AG04450 (cell line): ENCODE measurements at regions not wholly inside any gene's neighbourhood (a gene's known extent, or its start where the extent isn't known, plus 50 kb on each side); places are given as distances from the start of the nearest gene placed in this dataset.

ENCODE experiments used
- CTCF ChIA-PET: fragments of 300-600, 350-600 bp; formaldehyde crosslinking; extraction: SDS; loops from one replicate; lab custom pipeline; 2022; ENCODE audit warnings: antibody characterized with exemption, inconsistent platforms; lab: Charles Lee
- POLR2A ChIA-PET: fragments of 350-600 bp; formaldehyde crosslinking; extraction: SDS; loops from one replicate; lab custom pipeline; 2021; ENCODE audit warnings: antibody characterized with exemption, inconsistent platforms; lab: Yijun Ruan, JAX
- DNase-seq: peaks from one replicate; pipeline ENCODE4 v3.0.0-alpha.2; 2011; ENCODE audit warnings: low read depth, low spot score
- H3K27ac ChIP-seq: one replicate; pipeline ENCODE4 v1.5.1; 2012; ENCODE audit warnings: low read depth, low read length, control low read depth
- H3K27me3 ChIP-seq: one replicate; pipeline ENCODE4 v1.6.0; 2012; ENCODE audit warnings: low read length; ENCODE audit not compliant: control insufficient read depth, insufficient read depth
- H3K4me3 ChIP-seq: 2 replicates; pipeline ENCODE4 v1.5.1; 2011; ENCODE audit warnings: mild to moderate bottlenecking, low read depth, low read length, control low read depth
- H3K9me3 ChIP-seq: 2 replicates; pipeline ENCODE4 v1.5.1; 2012; ENCODE audit warnings: low read length; ENCODE audit not compliant: control insufficient read depth, insufficient read depth
- CTCF ChIP-seq: IDR thresholded peaks from 2 replicates; pipeline ENCODE4 v1.5.1; 2011; ENCODE audit warnings: low read depth, low read length, control low read depth, inconsistent platforms

GRCh38 chr1:216779686-216780085, 56.5 kb upstream of the ESRRG start:
- POLR2A ChIA-PET = no interaction called here
- Histone ChIP-seq H3K4me3 (no peak overlapping the region), H3K27ac (no peak overlapping the region), H3K27me3 (no peaks in the 10 kb centered on the region), H3K9me3 (no peaks in the 10 kb centered on the region)
- DNase-seq = no peak
- CTCF ChIA-PET = no interaction called here
- no peak for TF ChIP-seq CTCF

DNA sequence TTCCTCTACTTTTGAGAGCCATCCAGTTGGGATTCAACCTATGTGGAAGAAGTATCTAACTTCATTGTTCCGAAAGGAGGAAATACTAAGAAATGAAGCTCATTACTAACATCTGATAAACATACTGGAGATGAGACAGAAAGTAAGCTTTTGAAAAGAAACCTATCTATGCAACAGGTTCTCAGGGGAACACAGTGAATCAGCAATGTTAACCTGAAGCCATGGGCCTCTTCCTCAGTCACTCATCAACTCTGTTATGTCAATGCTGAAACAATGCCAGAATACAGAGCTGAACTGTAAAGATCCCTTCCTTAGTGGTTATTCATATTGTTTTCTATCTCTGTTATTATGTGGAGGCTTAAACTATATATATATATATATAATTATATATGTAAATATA, 55.5 kb upstream of the ESRRG start:
- no peaks in the 10 kb centered on the region for H3K27me3 ChIP-seq
- no peak for DNase-seq
- no peak overlapping the region for H3K4me3 ChIP-seq
- no peak for TF ChIP-seq CTCF
- no peaks in the 10 kb centered on the region for H3K9me3 ChIP-seq
- no peak overlapping the region for H3K27ac ChIP-seq
- ChIA-PET CTCF (no interaction called here), POLR2A (no interaction called here)

DNA sequence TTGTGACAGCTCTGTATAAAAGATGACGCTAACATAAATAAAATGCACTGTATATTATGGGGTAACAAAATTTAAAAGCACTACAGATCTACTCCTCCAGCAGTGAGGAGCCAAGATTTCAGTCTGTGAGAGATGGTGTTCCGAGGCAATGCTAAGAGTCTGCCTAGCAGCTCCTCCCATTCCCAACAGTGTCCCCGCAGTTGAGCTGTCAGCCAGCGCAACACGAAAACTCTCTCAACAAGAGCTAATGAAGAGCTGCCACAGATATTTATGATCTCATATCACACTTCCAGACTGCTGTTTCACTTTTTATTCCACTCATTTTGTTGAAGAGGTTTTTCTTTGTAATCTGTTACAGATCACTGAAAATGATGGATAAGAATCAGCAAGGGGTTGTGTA, 53.9 kb upstream of the ESRRG start:
- POLR2A ChIA-PET = no interaction called here
- CTCF ChIA-PET = interaction anchor here (0.5 kb wide), 1 partner anchor 28 kb away, joined by 3 read pairs; no protein-coding TSS in a partner anchor
- no peaks in the 10 kb centered on the region for H3K27me3 ChIP-seq

More for the DNA sequence above, 53.9 kb upstream of the ESRRG start:
- no peak overlapping the region for H3K27ac ChIP-seq
- no peaks in the 10 kb centered on the region for H3K9me3 ChIP-seq
- TF ChIP-seq CTCF = no peak
- DNase-seq = no peak
- no peak overlapping the region for H3K4me3 ChIP-seq
